GM23248 (cell line): ENCODE measurements at regions not wholly inside any gene's neighbourhood (a gene's known extent, or its start where the extent isn't known, plus 50 kb on each side); places are given as distances from the start of the nearest gene placed in this dataset.

Experiments
- DNase-seq: peaks from one replicate; pipeline ENCODE4 v3.0.0-alpha.2; 2015
- H2AFZ ChIP-seq: fragments of 200-600 bp; sonication (generic); 2 replicates; pipeline ENCODE4 v1.6.1; 2016; ENCODE audit warnings: antibody characterized with exemption
- H3F3A ChIP-seq: fragments of 200-600 bp; sonication (generic); 2 replicates; pipeline ENCODE4 v1.6.1; 2016; ENCODE audit warnings: mild to moderate bottlenecking, antibody characterized with exemption, mixed run types; ENCODE audit not compliant: insufficient read depth
- H3K27ac ChIP-seq: fragments of 200-600 bp; sonication (generic); 2 replicates; pipeline ENCODE4 v1.5.1; 2016; ENCODE audit warnings: mild to moderate bottlenecking
- H3K27me3 ChIP-seq: fragments of 200-600 bp; sonication (generic); replicated peaks from 2 replicates; pipeline ENCODE4 v1.6.1; 2016; ENCODE audit warnings: mild to moderate bottlenecking; ENCODE audit not compliant: insufficient read depth
- H3K36me3 ChIP-seq: fragments of 200-600 bp; sonication (generic); 2 replicates; pipeline ENCODE4 v1.6.1; 2016; ENCODE audit warnings: low read depth, mild to moderate bottlenecking
- H3K4me1 ChIP-seq: fragments of 200-600 bp; sonication (generic); 2 replicates; pipeline ENCODE4 v1.6.1; 2016; ENCODE audit warnings: mild to moderate bottlenecking; ENCODE audit not compliant: insufficient read depth
- H3K4me2 ChIP-seq: fragments of 200-600 bp; sonication (generic); one replicate; pipeline ENCODE4 v1.6.1; 2016; ENCODE audit warnings: mild to moderate bottlenecking; ENCODE audit not compliant: unreplicated experiment
- H3K4me3 ChIP-seq: fragments of 200-600 bp; sonication (generic); 2 replicates; pipeline ENCODE4 v1.5.1; 2016; ENCODE audit warnings: mild to moderate bottlenecking
- H3K79me2 ChIP-seq: fragments of 200-600 bp; sonication (generic); 2 replicates; pipeline ENCODE4 v1.6.1; 2016; ENCODE audit warnings: mild to moderate bottlenecking; ENCODE audit not compliant: insufficient read depth
- H3K9ac ChIP-seq: fragments of 200-600 bp; sonication (generic); 2 replicates; pipeline ENCODE4 v1.6.1; 2016; ENCODE audit warnings: mild to moderate bottlenecking
- H3K9me2 ChIP-seq: fragments of 200-600 bp; sonication (generic); 2 replicates; pipeline ENCODE4 v1.6.1; 2016; ENCODE audit warnings: mixed run types, mild to moderate bottlenecking, moderate library complexity; ENCODE audit not compliant: insufficient read depth
- H3K9me3 ChIP-seq: fragments of 200-600 bp; sonication (generic); one replicate; pipeline ENCODE4 v1.6.1; 2017; ENCODE audit warnings: low read depth
- H4K20me1 ChIP-seq: fragments of 200-600 bp; sonication (generic); 2 replicates; pipeline ENCODE4 v1.6.0; 2016; ENCODE audit not compliant: insufficient read depth
- EZH2 ChIP-seq: fragments of 200-600 bp; sonication (generic); IDR thresholded peaks from 2 replicates; pipeline ENCODE4 v1.6.1; 2018; ENCODE audit warnings: antibody characterized with exemption, mild to moderate bottlenecking; ENCODE audit not compliant: insufficient read depth, poor library complexity, severe bottlenecking
- EZH2phosphoT487 ChIP-seq: fragments of 200-600 bp; sonication (generic); IDR thresholded peaks from 2 replicates; pipeline ENCODE4 v1.6.1; 2018; ENCODE audit warnings: antibody characterized with exemption, moderate library complexity, mild to moderate bottlenecking, low read depth; ENCODE audit not compliant: insufficient read depth
- WGBS, 2 experiments: methylation state at CpG; one replicate each; pipeline ENCODE4 v1.1.6; 2015 to 2017; ENCODE audit warnings: low lambda C conversion rate in 2 of 2, low coverage in 1 of 2; ENCODE audit errors: missing lambda C conversion rate in 2 of 2; 5-methylcytosine and 5-hydroxymethylcytosine counted together
- in situ Hi-C: fragments of 300-500 bp; cut with MboI; formaldehyde crosslinking; loops from 2 replicates; pipeline ENCODE4 v1.15.0; 2020

DNA sequence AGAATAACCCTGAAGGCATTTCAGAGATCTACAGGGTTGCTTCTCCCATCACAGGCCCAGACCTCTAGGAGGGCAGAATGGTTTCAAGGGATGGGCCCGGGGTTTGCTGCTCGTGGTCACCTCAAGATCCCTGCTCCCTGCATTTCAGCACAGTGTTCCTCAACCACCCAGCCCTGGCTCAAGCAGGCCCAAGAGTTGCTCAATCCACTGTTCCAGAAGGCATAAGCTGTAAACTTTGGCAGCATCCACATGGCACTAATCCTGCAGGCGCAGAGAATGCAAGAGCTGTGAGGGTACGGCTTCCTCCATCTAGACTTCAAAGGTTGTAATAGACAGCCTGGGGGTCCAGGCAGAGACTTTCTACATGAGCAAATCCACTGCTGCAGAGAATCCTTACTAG lies 225.0 kb upstream of the UBASH3B start:
- no peak overlapping the region for H3K9ac ChIP-seq
- no peak overlapping the region for H2AFZ ChIP-seq
- H3K27me3 ChIP-seq, result no peaks in the 10 kb centered on the region
- 31 to 34% methylated on average over 4 of the region's 4 CpGs for WGBS, 2 experiments
- H3K36me3 ChIP-seq, result no peaks in the 10 kb centered on the region
- no peak overlapping the region for H3K4me2 ChIP-seq
- TF ChIP-seq EZH2 (no peak), EZH2phosphoT487 (no peak)
- no peaks in the 10 kb centered on the region for H3K79me2 ChIP-seq
- no peaks in the 10 kb centered on the region for H4K20me1 ChIP-seq
- no peak for DNase-seq
- no peaks in the 10 kb centered on the region for H3K4me1 ChIP-seq
- no peak overlapping the region for H3K4me3 ChIP-seq
- H3K9me3 ChIP-seq, result no peaks in the 10 kb centered on the region
- in situ Hi-C loops, result no loop called here
- H3K27ac ChIP-seq, result no peak overlapping the region
- 0 out of 2 replicates have a peak, but pooled peaks cover 3% of the 10 kb centered on the region for H3K9me2 ChIP-seq
- H3F3A ChIP-seq, result no peaks in the 10 kb centered on the region

DNA sequence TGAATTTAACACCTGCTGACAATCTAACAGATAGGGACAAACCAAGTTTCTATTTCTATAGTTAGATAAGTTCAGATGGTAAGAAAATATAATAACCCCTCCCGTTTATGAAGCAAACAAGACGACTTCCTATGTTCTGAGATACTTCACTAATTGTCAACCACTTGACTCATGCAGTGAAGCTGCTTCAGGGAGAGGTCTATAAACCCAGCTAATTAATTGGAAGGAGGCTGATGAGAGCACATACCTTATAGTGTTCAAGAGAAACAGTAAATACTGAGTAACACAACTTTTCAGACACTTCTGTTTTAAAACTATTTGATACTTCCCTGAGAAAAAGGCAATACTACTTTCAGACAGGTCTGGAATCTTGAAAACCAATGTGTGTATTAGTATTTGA lies 229.4 kb upstream of the UBASH3B start:
- Histone ChIP-seq H3K27ac (no peak overlapping the region), H3K9ac (no peak overlapping the region), H3K36me3 (no peaks in the 10 kb centered on the region), H3K4me1 (no peaks in the 10 kb centered on the region), H3K4me3 (no peak overlapping the region), H3F3A (no peaks in the 10 kb centered on the region), H2AFZ (no peak overlapping the region), H3K9me2 (no peaks in the 10 kb centered on the region), H3K9me3 (no peaks in the 10 kb centered on the region), H3K79me2 (no peaks in the 10 kb centered on the region), H3K27me3 (no peaks in the 10 kb centered on the region), H4K20me1 (no peaks in the 10 kb centered on the region), H3K4me2 (no peak overlapping the region)
- DNase-seq, result no peak
- 76 to 81% methylated on average over 2 of the region's 2 CpGs for WGBS, 2 experiments
- TF ChIP-seq EZH2phosphoT487, result no peak
- no peak for TF ChIP-seq EZH2
- in situ Hi-C loops, result no loop called here

DNA sequence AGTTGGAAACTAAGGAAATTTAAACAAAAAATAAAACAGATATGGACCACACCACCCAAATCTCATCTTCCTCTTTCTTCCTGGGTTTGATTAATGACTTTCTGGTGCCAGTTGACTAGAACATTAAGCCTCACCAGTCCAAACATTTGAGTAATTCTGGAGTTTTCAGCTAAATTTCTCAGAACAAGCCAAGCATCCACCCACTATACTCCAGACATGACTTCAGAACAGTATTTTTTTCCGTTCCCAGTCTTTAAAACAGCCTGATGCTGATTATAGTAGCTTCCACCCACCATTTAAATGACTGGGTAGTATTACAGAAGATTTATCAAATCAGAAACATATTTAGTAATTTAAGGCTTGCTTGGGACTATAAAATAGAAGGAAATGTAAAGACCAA lies 230.9 kb upstream of the UBASH3B start:
- no peaks in the 10 kb centered on the region for H3K79me2 ChIP-seq
- WGBS, 2 experiments, result 25 to 49% methylated on average over 1 of the region's 1 CpG
- DNase-seq, result peak; percentile 32
- H3K36me3 ChIP-seq, result no peaks in the 10 kb centered on the region
- no peak overlapping the region for H3K4me2 ChIP-seq
- no peaks in the 10 kb centered on the region for H3K9me3 ChIP-seq
- TF ChIP-seq EZH2 (no peak), EZH2phosphoT487 (no peak)
- H2AFZ ChIP-seq, result no peak overlapping the region
- no peak overlapping the region for H3K4me3 ChIP-seq
- H3K9ac ChIP-seq, result no peak overlapping the region
- H3K9me2 ChIP-seq, result no peaks in the 10 kb centered on the region
- no peaks in the 10 kb centered on the region for H3K27me3 ChIP-seq
- no peaks in the 10 kb centered on the region for H4K20me1 ChIP-seq
- no peak overlapping the region for H3K27ac ChIP-seq
- in situ Hi-C loops, result no loop called here
- no peaks in the 10 kb centered on the region for H3K4me1 ChIP-seq
- H3F3A ChIP-seq, result no peaks in the 10 kb centered on the region

DNA sequence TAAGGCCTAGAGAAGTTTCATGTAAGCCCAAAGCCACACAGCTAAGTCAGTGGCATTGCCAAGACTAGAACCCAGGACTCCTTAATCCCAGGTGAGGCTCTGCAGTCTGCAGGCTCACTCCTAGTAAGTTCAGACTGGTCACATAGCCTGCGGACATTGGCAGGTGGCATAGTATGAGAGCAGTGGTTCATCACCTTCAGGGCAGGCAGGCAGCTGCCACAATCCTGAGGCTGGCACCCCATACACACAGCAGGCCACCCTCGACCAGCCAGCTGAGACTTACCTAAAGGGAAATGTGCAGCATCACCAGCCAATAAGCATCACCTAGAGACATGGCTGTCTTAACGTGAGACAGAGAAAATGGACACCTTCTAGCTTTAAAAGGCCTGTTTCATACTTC lies 231.6 kb upstream of the UBASH3B start:
- Histone ChIP-seq H3K4me2 (no peak overlapping the region), H3K4me3 (no peak overlapping the region), H3K9me2 (no peaks in the 10 kb centered on the region), H3K36me3 (no peaks in the 10 kb centered on the region), H3F3A (no peaks in the 10 kb centered on the region), H3K9ac (no peak overlapping the region), H3K79me2 (no peaks in the 10 kb centered on the region), H2AFZ (no peak overlapping the region), H3K4me1 (no peaks in the 10 kb centered on the region), H3K27ac (no peak overlapping the region), H4K20me1 (no peaks in the 10 kb centered on the region), H3K9me3 (no peaks in the 10 kb centered on the region), H3K27me3 (no peaks in the 10 kb centered on the region)
- DNase-seq, result no peak
- WGBS, 2 experiments, result 79 to 80% methylated on average over 3 of the region's 3 CpGs
- TF ChIP-seq EZH2phosphoT487 (no peak), EZH2 (no peak)
- in situ Hi-C loops, result no loop called here

DNA sequence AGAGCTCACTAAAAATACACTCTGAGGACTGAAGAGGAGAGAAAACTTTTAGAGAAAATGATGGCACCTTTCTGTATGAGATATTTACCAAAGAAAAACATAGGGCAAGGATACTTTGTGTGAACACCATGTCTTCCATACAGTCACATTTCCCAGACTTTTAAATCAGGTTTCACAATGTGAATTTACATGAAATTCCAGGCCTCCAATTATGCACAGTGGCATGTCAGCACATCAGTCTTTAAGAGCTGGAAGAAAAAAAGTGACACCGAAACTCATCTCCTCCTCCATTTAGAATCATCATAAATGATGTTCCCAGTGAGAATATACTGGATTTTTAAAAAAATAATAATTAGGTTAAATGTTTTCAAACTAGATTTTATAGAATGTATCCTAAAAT lies 232.2 kb upstream of the UBASH3B start:
- no peak overlapping the region for H3K27ac ChIP-seq
- no peaks in the 10 kb centered on the region for H3K79me2 ChIP-seq
- 98 to 100% methylated on average over 1 of the region's 1 CpG for WGBS, 2 experiments
- TF ChIP-seq EZH2phosphoT487 (no peak), EZH2 (no peak)
- no peaks in the 10 kb centered on the region for H3K9me3 ChIP-seq
- in situ Hi-C loops, result no loop called here
- H3K9me2 ChIP-seq, result no peaks in the 10 kb centered on the region
- no peaks in the 10 kb centered on the region for H3F3A ChIP-seq
- no peaks in the 10 kb centered on the region for H3K4me1 ChIP-seq
- no peaks in the 10 kb centered on the region for H4K20me1 ChIP-seq
- no peak overlapping the region for H2AFZ ChIP-seq
- no peak overlapping the region for H3K4me2 ChIP-seq
- H3K9ac ChIP-seq, result no peak overlapping the region
- no peak overlapping the region for H3K4me3 ChIP-seq
- no peaks in the 10 kb centered on the region for H3K27me3 ChIP-seq
- no peak for DNase-seq
- H3K36me3 ChIP-seq, result no peaks in the 10 kb centered on the region
